Stromal cell of bone marrow (primary cell): ENCODE measurements at regions not wholly inside any gene's neighbourhood (a gene's known extent, or its start where the extent isn't known, plus 50 kb on each side); places are given as distances from the start of the nearest gene placed in this dataset.

Experiments
- DNase-seq: peaks from one replicate; pipeline ENCODE4 v3.0.0-alpha.2; 2012; ENCODE audit warnings: low read depth

GRCh38 chr11:42047637-42048555, 588.4 kb upstream of the LRRC4C start:
- DNase-seq, result no peak

DNA sequence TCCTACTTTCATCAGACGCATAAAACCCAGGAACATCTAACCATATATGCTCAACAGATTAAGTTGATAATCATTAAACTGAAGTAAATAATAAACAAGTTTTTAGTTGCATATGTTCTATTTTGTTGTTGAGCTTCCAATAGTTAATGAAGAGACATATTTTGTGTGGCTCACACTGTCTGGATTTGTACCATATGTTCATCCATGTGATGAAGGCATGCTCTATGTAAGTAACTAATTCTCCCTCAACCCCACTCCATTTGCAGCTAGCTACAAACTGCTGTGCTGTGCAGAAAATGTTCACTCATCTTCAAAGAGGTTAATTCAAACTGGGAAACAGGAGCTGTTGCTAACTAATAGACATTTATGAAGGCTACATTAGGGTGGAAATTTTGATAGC, 589.7 kb upstream of the LRRC4C start:
- no peak for DNase-seq

DNA sequence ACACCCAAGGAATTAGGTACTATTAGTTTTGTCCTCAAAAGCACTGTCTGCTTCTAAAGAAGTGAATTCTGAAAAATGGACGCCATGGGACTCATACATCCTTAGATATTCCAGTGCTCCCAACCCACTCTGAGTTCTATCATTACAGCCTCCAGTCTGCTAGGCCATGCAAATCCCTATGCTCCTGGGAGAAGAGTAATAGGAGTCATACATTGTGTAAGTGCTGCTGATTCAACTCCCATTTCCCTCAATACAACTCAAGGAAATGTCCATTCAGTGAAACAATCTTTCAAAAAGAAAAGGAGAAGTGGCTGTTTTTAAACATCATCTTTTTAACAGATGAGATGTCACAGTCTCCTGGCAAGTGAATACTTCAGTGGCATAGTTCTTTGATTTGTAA, 590.2 kb upstream of the LRRC4C start:
- peak; percentile 15 for DNase-seq

DNA sequence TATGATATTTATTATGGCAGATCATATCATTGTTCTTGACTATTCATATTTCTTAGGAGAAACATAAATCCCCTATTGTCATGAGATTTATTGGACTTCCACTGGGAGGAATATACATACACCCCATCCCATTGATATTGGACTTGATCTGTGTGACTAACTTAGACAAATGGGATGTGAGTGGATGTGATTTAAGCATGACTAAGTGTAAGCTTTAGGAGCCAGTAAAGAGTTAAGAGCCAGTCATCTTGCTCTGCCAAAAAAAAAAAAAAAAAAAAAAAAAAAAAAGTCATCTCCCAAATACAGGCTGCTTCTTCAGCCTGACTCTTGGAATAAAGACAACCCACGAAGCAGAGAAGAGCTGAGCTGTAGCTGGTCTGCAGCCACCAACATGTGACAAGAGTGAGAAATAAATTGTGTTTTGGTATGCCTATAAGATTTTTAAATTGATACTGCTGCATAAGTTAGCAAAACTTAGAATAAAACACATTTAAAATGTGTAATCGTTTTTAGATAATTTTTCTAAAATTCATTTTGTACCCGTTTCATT, 595.0 kb upstream of the LRRC4C start:
- DNase-seq, result no peak

DNA sequence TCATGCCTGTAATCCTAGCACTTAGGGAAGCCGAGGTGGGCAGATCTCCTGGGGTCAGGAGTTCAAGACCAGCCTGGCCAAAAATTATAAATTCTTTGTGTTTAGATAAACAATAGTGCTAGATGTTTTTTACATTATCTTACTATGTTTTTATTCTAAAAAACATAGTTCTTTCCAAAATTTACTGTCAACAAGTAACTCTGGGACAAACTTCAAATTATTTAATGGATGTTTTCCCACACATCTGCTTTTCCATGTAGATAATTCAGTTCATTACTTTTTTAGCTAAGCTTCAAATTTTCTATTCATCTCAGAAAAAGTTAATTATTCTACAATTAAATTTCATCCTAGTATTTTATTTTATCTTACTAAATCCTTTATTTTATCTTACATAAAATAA, 596.2 kb upstream of the LRRC4C start:
- DNase-seq, result no peak

- no peak for DNase-seq
These were observed 599.3 kb upstream of the LRRC4C start for GRCh38 chr11:42058794-42059193.

GRCh38 chr11:42065199-42065598, 605.7 kb upstream of the LRRC4C start:
- no peak for DNase-seq

- no peak for DNase-seq
These were observed 606.7 kb upstream of the LRRC4C start for GRCh38 chr11:42066113-42066512.

GRCh38 chr11:42074306-42074705, 614.9 kb upstream of the LRRC4C start:
- DNase-seq, result no peak

GRCh38 chr11:42075180-42075579, 615.7 kb upstream of the LRRC4C start:
- no peak for DNase-seq

- DNase-seq, result no peak
These were observed 618.3 kb upstream of the LRRC4C start for GRCh38 chr11:42077794-42078193.

DNA sequence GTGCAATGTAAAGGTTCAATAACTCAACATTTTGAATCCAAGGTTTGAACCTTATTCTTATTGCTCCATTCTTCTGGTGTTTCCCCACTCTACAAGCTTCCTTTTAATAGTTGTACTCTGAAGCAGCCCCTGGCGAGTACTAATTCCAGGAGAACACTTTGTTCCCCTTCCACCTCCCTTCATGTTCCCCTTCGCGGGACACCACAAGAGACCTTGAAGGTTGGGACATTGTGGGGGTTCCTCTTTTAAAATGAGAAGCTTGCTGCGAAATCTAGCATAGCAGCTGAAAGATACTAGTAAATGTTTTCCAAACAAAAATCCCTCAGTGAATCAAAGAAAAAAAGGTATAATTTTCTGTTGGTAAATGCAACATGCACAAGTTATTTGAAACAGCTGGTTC, 626.3 kb upstream of the LRRC4C start:
- no peak for DNase-seq

GRCh38 chr11:42093541-42093940, 634.1 kb upstream of the LRRC4C start:
- DNase-seq, result no peak

DNA sequence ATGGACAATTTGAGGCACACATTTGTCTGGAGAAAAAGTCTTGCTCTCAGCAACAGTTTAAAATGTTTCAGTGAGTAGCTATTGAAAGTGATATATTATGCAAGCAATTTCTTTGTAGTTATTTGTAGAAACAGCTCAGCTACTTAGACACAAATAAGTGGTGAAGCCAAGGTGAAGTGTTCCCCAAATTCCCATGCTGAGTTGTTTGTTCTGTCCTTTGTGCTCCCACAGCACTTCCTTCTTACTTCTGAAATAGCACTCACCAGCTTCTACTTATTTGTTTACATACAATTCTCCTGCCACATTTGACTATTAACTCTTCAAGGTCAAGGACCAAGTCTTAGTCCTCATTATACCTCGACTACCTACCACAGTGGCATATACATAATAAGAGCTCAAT, 638.6 kb upstream of the LRRC4C start:
- DNase-seq, result no peak

- no peak for DNase-seq
These were observed 653.4 kb upstream of the LRRC4C start for GRCh38 chr11:42112866-42113265.

DNA sequence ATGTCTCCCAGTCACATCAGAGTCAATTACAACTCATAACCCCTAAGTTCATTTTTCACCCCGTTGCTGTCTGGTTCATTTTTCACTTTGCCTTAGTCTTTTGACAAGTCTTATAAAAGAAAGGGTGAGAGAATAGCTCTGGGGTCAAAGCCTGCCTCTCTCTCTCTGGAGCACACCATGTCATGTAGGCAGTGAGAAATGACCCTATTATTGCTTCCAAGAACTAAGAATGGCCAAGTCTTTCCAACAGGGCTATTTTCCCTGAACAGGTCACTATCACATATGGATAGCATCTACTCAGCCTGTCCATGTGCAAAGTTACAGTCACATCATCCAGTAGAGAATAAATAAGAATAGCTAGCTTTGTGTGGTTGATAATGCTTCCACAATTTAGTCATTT, 655.5 kb upstream of the LRRC4C start:
- no peak for DNase-seq

DNA sequence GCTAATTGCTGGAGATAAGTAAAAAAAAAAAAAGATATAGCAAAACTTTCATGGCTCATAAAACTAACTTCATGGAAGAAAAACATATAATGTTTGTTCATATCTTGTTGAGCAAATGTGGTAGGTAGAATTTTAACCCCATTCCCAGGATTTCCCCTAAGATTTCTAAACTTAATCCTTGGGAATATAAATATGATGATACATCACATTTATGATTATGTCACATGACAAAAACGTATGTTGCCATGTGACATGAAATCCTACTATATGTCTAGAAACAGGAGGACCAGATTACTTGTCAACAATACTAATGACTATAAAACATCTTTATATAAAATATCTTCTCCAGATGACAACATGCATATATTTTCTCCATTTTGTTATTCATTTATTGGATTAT, 679.0 kb upstream of the LRRC4C start:
- DNase-seq, result no peak

DNA sequence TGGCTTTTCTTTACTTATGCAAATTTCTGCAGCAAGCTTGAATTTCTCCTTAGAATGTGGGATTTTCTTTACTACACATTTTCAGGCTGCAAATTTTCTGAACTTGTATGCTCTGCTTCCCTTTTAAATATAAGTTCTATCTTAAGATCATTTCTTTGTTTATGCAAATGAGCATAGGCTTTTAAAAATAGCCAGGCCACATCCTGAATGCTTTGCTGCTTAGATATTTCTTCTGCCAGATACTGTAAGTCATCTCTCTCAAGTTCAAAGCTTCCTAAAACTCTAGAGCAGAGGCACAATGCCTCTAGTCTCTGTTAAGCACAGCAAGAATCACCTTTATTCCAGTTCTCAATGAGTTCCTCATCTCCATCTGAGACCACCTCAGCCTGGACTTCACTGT, 685.9 kb upstream of the LRRC4C start:
- DNase-seq, result no peak

DNA sequence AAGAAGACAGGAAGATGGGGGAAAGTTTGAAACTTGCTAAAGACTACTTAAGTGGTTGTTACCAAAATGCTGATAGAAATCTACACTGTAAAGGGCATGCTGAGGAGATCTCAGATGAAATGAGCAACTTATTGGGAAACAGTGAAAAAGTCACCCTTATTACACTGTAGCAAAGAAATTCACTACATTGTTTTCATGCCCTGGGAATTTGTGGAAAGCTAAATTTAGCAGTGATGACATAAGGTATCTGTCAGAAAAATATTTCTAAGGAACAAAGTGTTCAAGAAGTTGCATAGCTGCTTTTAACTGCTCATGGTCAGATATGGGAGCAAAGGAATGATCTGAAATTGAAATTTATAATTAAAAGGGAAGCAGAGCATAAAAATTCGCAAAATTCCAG, 702.4 kb upstream of the LRRC4C start:
- DNase-seq, result no peak

GRCh38 chr11:42169191-42169590, 709.7 kb upstream of the LRRC4C start:
- DNase-seq, result no peak

DNA sequence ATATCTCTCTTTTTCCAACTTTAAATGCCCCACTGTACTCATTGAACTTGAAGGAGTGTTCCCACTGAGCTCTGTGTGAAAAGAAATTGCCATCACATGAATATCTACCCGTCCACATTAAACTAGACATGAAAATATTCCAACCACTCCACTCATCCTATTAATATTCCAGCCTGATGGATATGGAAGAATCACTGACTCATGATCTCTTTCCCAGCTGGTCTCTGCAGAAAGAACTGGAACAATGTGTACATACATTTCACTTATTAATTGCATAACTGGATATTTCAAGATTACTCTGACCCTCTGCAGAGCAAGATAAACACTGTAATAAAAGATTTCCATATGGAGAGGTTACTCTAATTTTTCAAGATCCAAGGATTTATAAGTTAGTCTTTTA, 711.1 kb upstream of the LRRC4C start:
- no peak for DNase-seq

GRCh38 chr11:42171046-42171445, 711.6 kb upstream of the LRRC4C start:
- DNase-seq, result no peak

DNA sequence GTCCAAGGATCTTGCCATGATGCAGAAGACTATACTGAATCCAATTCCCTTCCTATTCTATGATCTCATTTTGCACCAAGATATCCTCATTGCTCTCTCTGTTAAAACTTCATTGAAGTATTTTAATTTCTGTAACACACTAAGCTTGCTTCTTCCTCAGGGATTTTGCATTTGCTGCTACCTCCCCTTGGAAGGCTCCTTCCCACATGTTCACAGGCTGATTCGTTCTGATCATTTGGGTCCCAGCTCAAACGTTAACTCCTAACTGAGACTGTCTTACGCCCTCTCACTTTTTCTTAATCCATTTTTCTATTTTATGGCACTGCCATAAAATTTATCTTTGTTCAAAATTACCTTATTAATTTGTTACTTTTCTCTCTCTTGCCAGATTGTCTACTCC, 713.0 kb upstream of the LRRC4C start:
- no peak for DNase-seq

- peak; percentile 17 for DNase-seq
These were observed 715.8 kb upstream of the LRRC4C start for GRCh38 chr11:42175203-42175602.
